H1 (cell line): ENCODE measurements at regions not wholly inside any gene's neighbourhood (a gene's known extent, or its start where the extent isn't known, plus 50 kb on each side); places are given as distances from the start of the nearest gene placed in this dataset.

ENCODE experiments used
- CTCF ChIA-PET: fragments of 300-600 bp; sonication (Branson Sonifier 250); formaldehyde crosslinking; loops from one replicate; lab custom pipeline; 2021; ENCODE audit not compliant: partially characterized antibody; lab: Charles Lee
- POLR2A ChIA-PET: fragments of 300-600 bp; sonication (Branson Sonifier 250); formaldehyde crosslinking; loops from one replicate; lab custom pipeline; 2021; ENCODE audit warnings: inconsistent platforms; ENCODE audit not compliant: partially characterized antibody; lab: Charles Lee
- DNase-seq, 2 experiments: peaks; one replicate each; pipeline versions ENCODE4 v3.0.0 to v3.0.0-alpha.2; 2010 to 2022; ENCODE audit warnings: low spot score in 2 of 2, low read depth in 1 of 2, mixed read lengths in 1 of 2
- FAIRE-seq: peaks from 2 replicates; lab custom pipeline; 2011; peaks lifted over from hg19 to GRCh38; lab: Jason Lieb, UNC
- H2AFZ ChIP-seq: 2 replicates; pipeline ENCODE4 v1.8.1; 2012; ENCODE audit warnings: low read length, inconsistent platforms
- H2AK5ac ChIP-seq: 2 replicates; pipeline ENCODE4 v1.6.1; 2013; ENCODE audit warnings: low read depth, low read length
- H2BK120ac ChIP-seq: replicated peaks from 2 replicates; pipeline ENCODE3; 2013; ENCODE audit warnings: low read depth, low read length, inconsistent platforms
- H2BK12ac ChIP-seq: 2 replicates; pipeline ENCODE4 v1.6.1; 2013; ENCODE audit warnings: low read depth, low read length
- H2BK15ac ChIP-seq: 2 replicates; pipeline ENCODE4 v1.6.1; 2013; ENCODE audit warnings: low read length
- H2BK20ac ChIP-seq: 2 replicates; pipeline ENCODE4 v1.6.1; 2013; ENCODE audit warnings: low read length
- H2BK5ac ChIP-seq: 2 replicates; pipeline ENCODE4 v1.6.1; 2013; ENCODE audit warnings: low read depth, low read length
- H3K14ac ChIP-seq: 2 replicates; pipeline ENCODE4 v1.6.1; 2013; ENCODE audit warnings: inconsistent platforms; ENCODE audit not compliant: insufficient read length
- H3K18ac ChIP-seq: 2 replicates; pipeline ENCODE4 v1.6.1; 2013; ENCODE audit warnings: low read length; ENCODE audit errors: extremely low read depth
- H3K23ac ChIP-seq: 2 replicates; pipeline ENCODE4 v1.6.1; 2013; ENCODE audit warnings: inconsistent platforms; ENCODE audit not compliant: insufficient read length
- H3K23me2 ChIP-seq: 2 replicates; pipeline ENCODE4 v1.6.1; 2013; ENCODE audit warnings: low read depth, low read length
- H3K27ac ChIP-seq: 2 replicates; pipeline ENCODE4 v1.6.1; 2011; ENCODE audit warnings: low read depth, low read length, inconsistent platforms
- H3K27me3 ChIP-seq, 4 experiments: replicated peaks in 1 of 4; 1 replicate in 1 of 4; 2 replicates in 3 of 4; pipeline versions ENCODE4 v1.6.1 to v1.8.1; 2011 to 2013; ENCODE audit warnings: low read length in 3 of 4, mild to moderate bottlenecking in 3 of 4, inconsistent platforms in 2 of 4, mixed read lengths in 2 of 4, moderate library complexity in 1 of 4; ENCODE audit not compliant: control insufficient read depth in 3 of 4, insufficient read depth in 3 of 4; ENCODE audit errors: extremely low read depth in 1 of 4
- H3K36me3 ChIP-seq, 4 experiments: 2 replicates each; pipeline versions ENCODE4 v1.6.1 to v1.8.1; 2011 to 2013; ENCODE audit warnings: mild to moderate bottlenecking in 4 of 4, low read length in 3 of 4, moderate library complexity in 2 of 4, control low read depth in 1 of 4, inconsistent platforms in 1 of 4; ENCODE audit not compliant: insufficient read depth in 4 of 4, control insufficient read depth in 2 of 4
- H3K4ac ChIP-seq: replicated peaks from 2 replicates; pipeline ENCODE3; 2013; ENCODE audit warnings: low read length, low read depth, mixed read lengths, inconsistent platforms; ENCODE audit not compliant: insufficient read length
- H3K4me1 ChIP-seq, 4 experiments: replicated peaks in 1 of 4; 1 replicate in 1 of 4; 2 replicates in 3 of 4; pipeline versions ENCODE4 v1.6.1 to v1.8.1; 2011 to 2013; ENCODE audit warnings: low read length in 3 of 4, inconsistent platforms in 2 of 4, mixed read lengths in 1 of 4; ENCODE audit not compliant: insufficient read depth in 4 of 4, control insufficient read depth in 3 of 4
- H3K4me2 ChIP-seq, 2 experiments: 2 replicates each; pipeline versions ENCODE4 v1.6.1 to v1.8.1; 2011 to 2013; ENCODE audit warnings: low read depth in 2 of 2, low read length in 2 of 2, control low read depth in 1 of 2, inconsistent platforms in 1 of 2, mild to moderate bottlenecking in 1 of 2; ENCODE audit not compliant: insufficient read depth in 1 of 2
- H3K4me3 ChIP-seq, 4 experiments: fragments of 200-600, 300-600 bp in 1 of 4; sonication (generic), shearing (Covaris generic), sonication (Bioruptor Twin) in 1 of 4; 2 replicates each; pipeline versions ENCODE4 v1.5.1 to v1.8.1; 2011 to 2016; ENCODE audit warnings: low read length in 4 of 4, low read depth in 3 of 4, control low read depth in 2 of 4, inconsistent platforms in 2 of 4, mild to moderate bottlenecking in 2 of 4, mixed read lengths in 1 of 4, moderate library complexity in 1 of 4; ENCODE audit not compliant: insufficient read depth in 2 of 4; ENCODE audit errors: extremely low read depth in 1 of 4
- H3K56ac ChIP-seq: replicated peaks from 2 replicates; pipeline ENCODE3; 2013; ENCODE audit warnings: low read depth, mild to moderate bottlenecking, mixed read lengths, low read length, inconsistent platforms; ENCODE audit not compliant: insufficient read length
- H3K79me1 ChIP-seq: 2 replicates; pipeline ENCODE4 v1.6.1; 2013; ENCODE audit warnings: low read depth, low read length, control low read depth
- H3K79me2 ChIP-seq, 2 experiments: 2 replicates each; pipeline versions ENCODE4 v1.6.1 to v1.8.1; 2012 to 2013; ENCODE audit warnings: low read length in 2 of 2, mild to moderate bottlenecking in 2 of 2, inconsistent platforms in 1 of 2; ENCODE audit not compliant: insufficient read depth in 2 of 2, control insufficient read depth in 1 of 2
- H3K9ac ChIP-seq, 4 experiments: replicated peaks in 1 of 4; 1 replicate in 1 of 4; 2 replicates in 3 of 4; pipeline versions ENCODE4 v1.6.1 to v1.8.1; 2011 to 2013; ENCODE audit warnings: low read depth in 3 of 4, low read length in 3 of 4, control low read depth in 2 of 4, mild to moderate bottlenecking in 2 of 4, moderate library complexity in 2 of 4, inconsistent platforms in 1 of 4; ENCODE audit errors: extremely low read depth in 1 of 4
- H3K9me3 ChIP-seq, 2 experiments: 2 replicates each; pipeline versions ENCODE4 v1.6.1 to v1.8.1; 2012 to 2013; ENCODE audit warnings: mild to moderate bottlenecking in 2 of 2, moderate library complexity in 2 of 2, control low read depth in 1 of 2, inconsistent platforms in 1 of 2, low read depth in 1 of 2, low read length in 1 of 2, mixed read lengths in 1 of 2; ENCODE audit not compliant: insufficient read depth in 2 of 2
- H4K20me1 ChIP-seq, 2 experiments: replicated peaks in 1 of 2; 2 replicates each; pipeline versions ENCODE3 to v1.8.1; 2011 to 2013; ENCODE audit warnings: inconsistent platforms in 2 of 2, low read length in 2 of 2, mild to moderate bottlenecking in 1 of 2; ENCODE audit not compliant: insufficient read depth in 2 of 2, control insufficient read depth in 1 of 2
- H4K5ac ChIP-seq: 2 replicates; pipeline ENCODE4 v1.6.1; 2013; ENCODE audit warnings: low read length, low read depth, mixed read lengths, inconsistent platforms; ENCODE audit not compliant: insufficient read length
- H4K8ac ChIP-seq: 2 replicates; pipeline ENCODE4 v1.8.0; 2013; ENCODE audit warnings: mild to moderate bottlenecking, moderate library complexity, low read length, inconsistent platforms; ENCODE audit not compliant: insufficient read depth; ENCODE audit errors: extremely low read depth
- H4K91ac ChIP-seq: replicated peaks from 2 replicates; pipeline ENCODE3; 2013; ENCODE audit warnings: low read length, mixed read lengths, inconsistent platforms; ENCODE audit not compliant: insufficient read length
- CREB1 ChIP-seq: IDR thresholded peaks from 2 replicates; pipeline ENCODE4 v1.6.1; 2012; ENCODE audit warnings: inconsistent platforms
- TAF1 ChIP-seq: IDR thresholded peaks from 2 replicates; pipeline ENCODE4 v1.6.1; 2011; ENCODE audit warnings: mild to moderate bottlenecking, low read depth, low read length
- WGBS, 2 experiments: shearing (Covaris generic) in 1 of 2; methylation state at CpG; one replicate each; pipeline versions ENCODE4 v1.1.6 to v1.1.7; 2013 to 2015; ENCODE audit warnings: low lambda C conversion rate in 2 of 2, mixed read lengths in 2 of 2, inconsistent platforms in 1 of 2, low coverage in 1 of 2, missing lambda C conversion rate in 1 of 2; ENCODE audit not compliant: insufficient replicate concordance in 2 of 2, insufficient coverage in 1 of 2, insufficient read length in 1 of 2; ENCODE audit errors: extremely low coverage in 1 of 2, missing lambda C conversion rate in 1 of 2; 5-methylcytosine and 5-hydroxymethylcytosine counted together

DNA sequence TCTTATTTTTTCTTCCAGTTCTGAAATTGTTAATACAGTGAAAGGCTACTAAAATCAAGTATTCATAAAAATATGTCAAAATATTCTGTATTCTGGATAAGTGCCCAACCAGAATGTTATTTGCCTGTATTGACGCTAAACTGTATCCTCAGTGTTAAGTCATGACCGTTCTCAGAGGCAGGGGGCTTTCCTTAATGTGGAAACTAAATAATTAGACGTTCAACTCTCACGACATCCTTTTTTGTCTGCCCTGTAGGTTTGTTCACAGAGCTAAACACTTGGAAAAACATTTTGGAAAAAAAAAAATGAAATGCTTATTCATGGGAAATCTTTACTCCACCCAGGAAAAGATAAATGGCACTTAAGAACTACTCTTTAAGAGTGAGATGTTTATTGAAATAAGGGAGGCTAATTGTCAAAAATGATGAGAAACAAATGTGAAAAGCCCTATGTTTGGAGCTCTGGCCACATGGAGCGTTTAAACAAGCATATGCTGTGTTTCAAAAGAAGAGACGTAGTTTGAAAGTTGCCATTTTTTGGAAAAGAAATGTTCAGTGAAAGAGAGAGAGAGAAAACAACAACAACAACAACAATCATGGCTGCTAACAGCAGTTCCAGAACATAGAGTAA lies 453.1 kb upstream of the MARCKS start:
- H4K20me1 ChIP-seq = no peaks in the 10 kb centered on the region
- no peak for TF ChIP-seq CREB1
- TF ChIP-seq TAF1 = no peak
- H3K4me1 ChIP-seq = no peaks in the 10 kb centered on the region
- H4K91ac ChIP-seq = no peak overlapping the region
- H3K4ac ChIP-seq = no peak overlapping the region
- no peak overlapping the region for H3K14ac ChIP-seq
- no peaks in the 10 kb centered on the region for H3K9me3 ChIP-seq
- H3K36me3 ChIP-seq = no peaks in the 10 kb centered on the region
- 94% methylated on average over 6 of the region's 6 CpGs; no CpG with 5 or more reads in 1 of the 2 experiments for WGBS, 2 experiments
- no peak overlapping the region for H3K4me2 ChIP-seq
- H2AK5ac ChIP-seq = no peak overlapping the region
- CTCF ChIA-PET = no interaction called here
- no peaks in the 10 kb centered on the region for H3K23me2 ChIP-seq
- no peak overlapping the region for H2BK20ac ChIP-seq
- H3K9ac ChIP-seq = no peak overlapping the region
- H3K56ac ChIP-seq = no peak overlapping the region
- no peak overlapping the region for H2BK12ac ChIP-seq
- H2BK15ac ChIP-seq = no peak overlapping the region
- no peak overlapping the region for H3K27ac ChIP-seq
- POLR2A ChIA-PET = no interaction called here
- no peaks in the 10 kb centered on the region for H3K79me1 ChIP-seq
- H3K27me3 ChIP-seq = peaks cover 0 to 2% (median 0%) of the 10 kb centered on the region in 4 experiments; a peak in 1 of 7 replicates
- no peak overlapping the region for H4K5ac ChIP-seq
- H3K4me3 ChIP-seq = no peak overlapping the region
- no peak overlapping the region for H3K23ac ChIP-seq
- no peak overlapping the region for H4K8ac ChIP-seq
- no peak overlapping the region for H2BK120ac ChIP-seq
- no peak overlapping the region for H2AFZ ChIP-seq
- H3K18ac ChIP-seq = no peak overlapping the region
- H3K79me2 ChIP-seq = no peaks in the 10 kb centered on the region
- FAIRE-seq (no peak), DNase-seq (no peak)
- no peak overlapping the region for H2BK5ac ChIP-seq
